GM23338 (cell line): ENCODE measurements at regions not wholly inside any gene's neighbourhood (a gene's known extent, or its start where the extent isn't known, plus 50 kb on each side); places are given as distances from the start of the nearest gene placed in this dataset.

Experiments used
- ATAC-seq: fragments of 200-7000 bp; cut with Tn5 transposase; 3 replicates; pipeline ENCODE4 v1.9.1; 2020
- DNase-seq: peaks from one replicate; pipeline ENCODE4 v3.0.0-alpha.2; 2015; ENCODE audit warnings: low spot score
- H2AFZ ChIP-seq: fragments of 200-600 bp; sonication (generic); 2 replicates; pipeline ENCODE4 v1.8.0; 2016; ENCODE audit warnings: antibody characterized with exemption, mild to moderate bottlenecking, moderate library complexity
- H3F3A ChIP-seq: fragments of 200-600 bp; sonication (generic); replicated peaks from 2 replicates; pipeline ENCODE4 v1.8.0; 2017; ENCODE audit warnings: antibody characterized with exemption, mixed run types, low read depth
- H3K27ac ChIP-seq: fragments of 200-600 bp; sonication (generic); 2 replicates; pipeline ENCODE4 v1.6.1; 2016; ENCODE audit warnings: low read depth
- H3K27me3 ChIP-seq: fragments of 200-600 bp; sonication (generic); 2 replicates; pipeline ENCODE4 v1.8.0; 2016; ENCODE audit warnings: mild to moderate bottlenecking, mixed run types, moderate library complexity; ENCODE audit not compliant: insufficient read depth
- H3K36me3 ChIP-seq: fragments of 200-600 bp; sonication (generic); 2 replicates; pipeline ENCODE4 v1.8.0; 2016; ENCODE audit warnings: mild to moderate bottlenecking; ENCODE audit not compliant: insufficient read depth
- H3K4me1 ChIP-seq: fragments of 200-600 bp; sonication (generic); 2 replicates; pipeline ENCODE4 v1.8.0; 2016; ENCODE audit warnings: mild to moderate bottlenecking, moderate library complexity; ENCODE audit not compliant: insufficient read depth
- H3K4me2 ChIP-seq: fragments of 200-600 bp; sonication (generic); 2 replicates; pipeline ENCODE4 v1.7.1; 2017; ENCODE audit warnings: mixed run types
- H3K4me3 ChIP-seq: fragments of 200-600 bp; sonication (generic); 2 replicates; pipeline ENCODE4 v1.6.1; 2016; ENCODE audit warnings: mixed run types
- H3K79me2 ChIP-seq: fragments of 200-600 bp; sonication (generic); replicated peaks from 2 replicates; pipeline ENCODE4 v1.8.0; 2017; ENCODE audit warnings: mild to moderate bottlenecking; ENCODE audit not compliant: insufficient read depth
- H3K9me2 ChIP-seq: fragments of 200-600 bp; sonication (generic); 2 replicates; pipeline ENCODE4 v1.8.0; 2017; ENCODE audit not compliant: insufficient read depth
- H4K20me1 ChIP-seq: fragments of 200-600 bp; sonication (generic); replicated peaks from 2 replicates; pipeline ENCODE4 v1.8.0; 2017; ENCODE audit warnings: mild to moderate bottlenecking; ENCODE audit not compliant: insufficient read depth
- H3K27ac Mint-ChIP-seq: 2 replicates; pipeline ENCODE4 v1.8.0; 2020; ENCODE audit warnings: inconsistent platforms, mild to moderate bottlenecking, moderate library complexity, mixed read lengths
- H3K27me3 Mint-ChIP-seq: 3 replicates; pipeline ENCODE4 v1.8.0; 2022; ENCODE audit warnings: low read depth, mild to moderate bottlenecking, moderate library complexity, mixed read lengths, inconsistent platforms; ENCODE audit not compliant: insufficient read depth, poor library complexity
- H3K36me3 Mint-ChIP-seq: 3 replicates; pipeline ENCODE4 v1.8.0; 2021; ENCODE audit warnings: low read depth, mild to moderate bottlenecking, inconsistent platforms, moderate library complexity, mixed read lengths
- H3K4me1 Mint-ChIP-seq: 3 replicates; pipeline ENCODE4 v1.8.0; 2020; ENCODE audit warnings: mild to moderate bottlenecking, inconsistent platforms, mixed read lengths
- H3K4me3 Mint-ChIP-seq: 3 replicates; pipeline ENCODE4 v1.8.0; 2021; ENCODE audit warnings: moderate library complexity, mild to moderate bottlenecking, inconsistent platforms, mixed read lengths
- H3K9me3 Mint-ChIP-seq: 3 replicates; pipeline ENCODE4 v1.8.0; 2020; ENCODE audit warnings: moderate library complexity, mild to moderate bottlenecking, inconsistent platforms, mixed read lengths
- CREB1 ChIP-seq: fragments of 250-450 bp; sonication (Bioruptor Pico); IDR thresholded peaks from 2 replicates; pipeline ENCODE4 v1.5.0; 2020; ENCODE audit warnings: low read depth, mild to moderate bottlenecking, moderate library complexity
- CTCF ChIP-seq, 2 experiments: fragments of 200-600 bp in 1 of 2; sonication (generic) in 1 of 2; conservative IDR thresholded peaks; 2 replicates each; pipeline versions ENCODE4 v1.5.1 to v1.6.1; 2016 to 2017; ENCODE audit warnings: antibody characterized with exemption in 2 of 2, low read depth in 2 of 2, mild to moderate bottlenecking in 2 of 2, moderate library complexity in 1 of 2
- ETS1 ChIP-seq: IDR thresholded peaks from 2 replicates; pipeline ENCODE4 v1.6.1; 2016; ENCODE audit warnings: antibody characterized with exemption
- EZH2 ChIP-seq: fragments of 200-600 bp; sonication (generic); IDR thresholded peaks from one replicate; pipeline ENCODE4 v1.8.0; 2017; ENCODE audit warnings: antibody characterized with exemption, mild to moderate bottlenecking, low read depth; ENCODE audit not compliant: unreplicated experiment
- EZH2phosphoT487 ChIP-seq: fragments of 200-600 bp; sonication (generic); IDR thresholded peaks from one replicate; pipeline ENCODE4 v1.8.1; 2018; ENCODE audit warnings: antibody characterized with exemption; ENCODE audit not compliant: unreplicated experiment
- JUNB ChIP-seq: IDR thresholded peaks from one replicate; pipeline ENCODE4 v1.6.1; 2016; ENCODE audit warnings: antibody characterized with exemption; ENCODE audit not compliant: unreplicated experiment
- NANOG ChIP-seq: IDR thresholded peaks from 2 replicates; pipeline ENCODE4 v1.6.1; 2016; ENCODE audit warnings: antibody characterized with exemption, borderline replicate concordance
- POLR2AphosphoS5 ChIP-seq: IDR thresholded peaks from 2 replicates; pipeline ENCODE4 v1.6.1; 2016; ENCODE audit warnings: antibody characterized with exemption, low read depth
- REST ChIP-seq: IDR thresholded peaks from one replicate; pipeline ENCODE4 v1.6.1; 2018; ENCODE audit warnings: antibody characterized with exemption; ENCODE audit not compliant: unreplicated experiment
- STAT1 ChIP-seq: IDR thresholded peaks from one replicate; pipeline ENCODE4 v1.6.1; 2016; ENCODE audit warnings: antibody characterized with exemption; ENCODE audit not compliant: unreplicated experiment
- ZNF114 ChIP-seq: fragments of 250-450 bp; sonication (Bioruptor Pico); IDR thresholded peaks from 2 replicates; pipeline ENCODE4 v1.5.0; 2020; ENCODE audit warnings: mild to moderate bottlenecking, moderate library complexity
- ZNF331 ChIP-seq: fragments of 250-450 bp; sonication (Bioruptor Pico); IDR thresholded peaks from 2 replicates; pipeline ENCODE4 v1.5.0; 2020; ENCODE audit warnings: low read depth, mild to moderate bottlenecking, moderate library complexity
- ZNF462 ChIP-seq: fragments of 250-450 bp; sonication (Bioruptor Pico); IDR thresholded peaks from 2 replicates; pipeline ENCODE4 v1.5.0; 2020; ENCODE audit warnings: mild to moderate bottlenecking, moderate library complexity

GRCh38 chr12:103050273-103050672 lies 92.8 kb downstream of the ASCL1 start:
- H3K4me1 Mint-ChIP-seq = 0 out of 3 replicates have a peak, but pooled peaks cover 3% of the 10 kb centered on the region
- H3K4me1 ChIP-seq = no peaks in the 10 kb centered on the region
- ATAC-seq (no peak), DNase-seq (no peak)
- H3K9me2 ChIP-seq = peaks cover 9% of the 10 kb centered on the region; the same call in 1 of the 2 replicates
- no peaks in the 10 kb centered on the region for H3K36me3 ChIP-seq
- no peaks in the 10 kb centered on the region for H3K27me3 ChIP-seq
- no peak overlapping the region for H3K4me2 ChIP-seq
- no peaks in the 10 kb centered on the region for H3K9me3 Mint-ChIP-seq
- TF ChIP-seq ZNF114 = no peak
- TF ChIP-seq EZH2phosphoT487 = no peak
- no peak for TF ChIP-seq POLR2AphosphoS5
- TF ChIP-seq ZNF331 (CRISPR knock-in tag) = no peak
- no peak for TF ChIP-seq STAT1
- no peak for TF ChIP-seq ETS1
- TF ChIP-seq NANOG = no peak
- TF ChIP-seq CTCF (conservative IDR thresholded peaks at IDR 0.05; ENCODE audit: low read depth in 2 of 2) = no peak
- TF ChIP-seq CREB1 (CRISPR knock-in tag) = no peak
- TF ChIP-seq REST = no peak
- TF ChIP-seq EZH2 = no peak
- no peak for TF ChIP-seq ZNF462 (CRISPR knock-in tag)
- no peak for TF ChIP-seq JUNB
- no peaks in the 10 kb centered on the region for H3F3A ChIP-seq
- no peak overlapping the region for H3K27ac ChIP-seq
- no peaks in the 10 kb centered on the region for H3K27me3 Mint-ChIP-seq
- no peaks in the 10 kb centered on the region for H3K36me3 Mint-ChIP-seq
- H3K27ac Mint-ChIP-seq = no peak overlapping the region
- no peak overlapping the region for H3K4me3 ChIP-seq
- H4K20me1 ChIP-seq = no peaks in the 10 kb centered on the region
- no peaks in the 10 kb centered on the region for H3K79me2 ChIP-seq
- H2AFZ ChIP-seq = no peak overlapping the region
- no peak overlapping the region for H3K4me3 Mint-ChIP-seq
